ENCODE measurements at regions not wholly inside any gene's neighbourhood (a gene's known extent, or its start where the extent isn't known, plus 50 kb on each side); places are given as distances from the start of the nearest gene placed in this dataset.

DNA sequence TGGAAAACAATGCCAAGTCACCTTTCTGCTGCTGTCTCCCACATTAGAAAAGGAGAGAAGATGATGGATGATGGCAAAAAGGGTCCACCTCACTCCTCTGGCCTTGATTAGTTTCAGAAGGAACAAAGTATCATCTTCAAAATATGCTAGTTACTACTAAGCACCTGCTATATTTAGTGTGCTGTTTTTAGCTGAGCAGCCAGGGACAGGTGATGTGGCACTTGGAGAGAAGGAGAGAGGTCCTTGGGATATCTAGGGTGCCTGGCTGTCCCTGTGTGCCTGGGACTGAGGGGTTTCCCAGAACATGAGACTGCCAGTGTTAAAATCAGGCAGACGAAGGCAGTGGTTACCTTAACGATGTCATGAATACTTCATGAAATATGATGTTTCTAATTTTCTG is 235.5 kb upstream of the NT5C1B start:
- no peak for DNase-seq
- Histone ChIP-seq H3K4me3 (no peak overlapping the region), H3K27ac (peak overlapping the region in 1 of 3 donors; percentile 45), H3K36me3 (no peaks in the 10 kb centered on the region), H3K27me3 (no peaks in the 10 kb centered on the region), H3K9me3 (no peaks in the 10 kb centered on the region), H3K4me1 (peaks cover 0 to 35% (median 9%) of the 10 kb centered on the region in 4 donors)
- TF ChIP-seq, protein P1, sequence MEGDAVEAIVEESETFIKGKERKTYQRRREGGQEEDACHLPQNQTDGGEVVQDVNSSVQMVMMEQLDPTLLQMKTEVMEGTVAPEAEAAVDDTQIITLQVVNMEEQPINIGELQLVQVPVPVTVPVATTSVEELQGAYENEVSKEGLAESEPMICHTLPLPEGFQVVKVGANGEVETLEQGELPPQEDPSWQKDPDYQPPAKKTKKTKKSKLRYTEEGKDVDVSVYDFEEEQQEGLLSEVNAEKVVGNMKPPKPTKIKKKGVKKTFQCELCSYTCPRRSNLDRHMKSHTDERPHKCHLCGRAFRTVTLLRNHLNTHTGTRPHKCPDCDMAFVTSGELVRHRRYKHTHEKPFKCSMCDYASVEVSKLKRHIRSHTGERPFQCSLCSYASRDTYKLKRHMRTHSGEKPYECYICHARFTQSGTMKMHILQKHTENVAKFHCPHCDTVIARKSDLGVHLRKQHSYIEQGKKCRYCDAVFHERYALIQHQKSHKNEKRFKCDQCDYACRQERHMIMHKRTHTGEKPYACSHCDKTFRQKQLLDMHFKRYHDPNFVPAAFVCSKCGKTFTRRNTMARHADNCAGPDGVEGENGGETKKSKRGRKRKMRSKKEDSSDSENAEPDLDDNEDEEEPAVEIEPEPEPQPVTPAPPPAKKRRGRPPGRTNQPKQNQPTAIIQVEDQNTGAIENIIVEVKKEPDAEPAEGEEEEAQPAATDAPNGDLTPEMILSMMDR (IDR thresholded peaks at IDR 0.05), result no peak
- no peak for TF ChIP-seq POLR2A (IDR thresholded peaks at IDR 0.05)
- no peak for ATAC-seq
- intact Hi-C loops (cut with DNase I), result no loop called here
- 90% methylated on average over 2 of the region's 2 CpGs for WGBS (ENCODE audit: insufficient coverage, low coverage, low lambda C conversion rate, missing lambda C conversion rate)

DNA sequence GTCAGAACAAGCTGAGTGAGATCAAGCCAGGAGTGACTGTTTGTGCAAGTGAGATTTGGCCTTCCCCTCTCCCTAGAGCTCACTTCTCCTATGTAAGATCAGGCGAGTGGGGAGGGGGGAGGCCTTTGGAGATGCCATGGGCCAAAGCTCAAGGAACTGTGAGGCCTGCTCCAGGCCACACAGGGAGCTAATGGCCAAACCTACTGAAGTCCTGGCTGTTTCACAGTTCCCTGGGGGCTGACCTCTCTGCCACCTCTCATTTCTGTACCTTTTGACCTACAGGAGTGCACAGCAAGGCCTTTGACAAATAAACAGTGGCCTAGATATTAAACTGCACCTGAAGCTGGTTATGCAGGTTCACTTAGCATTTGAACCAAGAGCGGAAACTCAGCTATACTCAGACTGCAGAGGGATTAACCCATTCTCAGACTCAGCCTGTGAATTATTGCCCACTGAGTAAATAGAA is 235.0 kb upstream of the NT5C1B start:
- peak; percentile 31 to 84 (median 72) for DNase-seq
- WGBS (ENCODE audit: insufficient coverage, low coverage, low lambda C conversion rate, missing lambda C conversion rate), result 4% methylated on average over 2 of the region's 2 CpGs
- no peaks in the 10 kb centered on the region for H3K9me3 ChIP-seq
- H3K36me3 ChIP-seq, result no peaks in the 10 kb centered on the region
- intact Hi-C loops (cut with DNase I), result no loop called here
- H3K27me3 ChIP-seq, result no peaks in the 10 kb centered on the region
- peak overlapping the region in 1 of 3 donors; percentile 45 for H3K27ac ChIP-seq
- H3K4me3 ChIP-seq, result no peak overlapping the region
- no peak for TF ChIP-seq POLR2A (IDR thresholded peaks at IDR 0.05)
- TF ChIP-seq, protein P1 (IDR thresholded peaks at IDR 0.05), result peak in 1 of 4 donors; percentile 6
- ATAC-seq, result peak; percentile 93 to 99 (median 97)
- peaks cover 0 to 29% (median 9%) of the 10 kb centered on the region in 4 donors for H3K4me1 ChIP-seq

DNA sequence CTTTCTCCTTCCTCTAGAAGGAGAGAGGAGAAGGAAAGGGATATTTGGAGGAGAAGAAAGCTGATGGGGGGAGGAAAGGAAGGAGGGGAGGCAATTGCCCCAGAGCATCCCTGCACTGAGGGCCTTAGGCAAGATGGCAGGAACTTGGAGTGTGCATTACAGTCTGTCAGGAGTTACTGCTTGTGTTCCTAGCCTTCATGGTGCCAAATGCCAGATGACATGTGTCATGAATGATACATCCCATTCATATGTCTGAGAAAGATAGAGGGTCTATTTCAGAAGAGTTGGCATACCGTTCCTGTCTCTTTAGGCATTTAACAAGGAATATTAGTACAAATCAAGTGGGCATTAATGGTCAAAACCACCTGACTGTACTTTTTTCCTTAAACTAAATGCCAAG is 232.1 kb upstream of the NT5C1B start:
- no CpG with 5 or more reads among the region's 1 CpG for WGBS (ENCODE audit: insufficient coverage, low coverage, low lambda C conversion rate, missing lambda C conversion rate)

DNA sequence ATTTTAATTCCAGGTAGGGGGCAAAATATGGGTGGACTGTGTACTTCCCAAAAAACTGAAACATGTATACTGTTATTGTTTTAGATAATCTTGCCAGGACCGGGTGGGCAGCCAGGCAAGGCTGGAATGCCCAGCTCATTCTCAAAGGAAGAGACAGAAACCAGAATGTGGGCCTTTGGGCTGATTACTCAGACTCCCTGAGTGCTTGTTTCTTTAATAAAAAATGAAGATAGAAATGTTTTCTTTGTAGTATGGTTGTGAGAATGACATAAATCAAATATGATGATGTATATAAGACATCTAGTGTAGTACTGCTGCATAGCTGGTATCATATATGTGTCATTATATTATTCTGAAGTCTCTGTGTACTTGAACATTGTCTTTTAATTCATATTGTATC is 231.6 kb upstream of the NT5C1B start:
- H3K27me3 ChIP-seq, result no peaks in the 10 kb centered on the region
- H3K27ac ChIP-seq, result no peak overlapping the region
- TF ChIP-seq, protein P1 (IDR thresholded peaks at IDR 0.05), result no peak
- no peak for TF ChIP-seq POLR2A (IDR thresholded peaks at IDR 0.05)
- intact Hi-C loops (cut with DNase I), result no loop called here
- ATAC-seq (no peak), DNase-seq (no peak)
- no peak overlapping the region for H3K4me3 ChIP-seq
- WGBS (ENCODE audit: insufficient coverage, low coverage, low lambda C conversion rate, missing lambda C conversion rate), result 42% methylated on average over 1 of the region's 1 CpG
- H3K4me1 ChIP-seq, result peaks cover 0 to 25% (median 9%) of the 10 kb centered on the region in 4 donors
- no peaks in the 10 kb centered on the region for H3K36me3 ChIP-seq
- no peaks in the 10 kb centered on the region for H3K9me3 ChIP-seq

More for the DNA sequence above, 232.1 kb upstream of the NT5C1B start:
- TF ChIP-seq, protein P1 (IDR thresholded peaks at IDR 0.05), result no peak
- no peak for TF ChIP-seq POLR2A (IDR thresholded peaks at IDR 0.05)
- Histone ChIP-seq H3K4me3 (no peak overlapping the region), H3K27ac (no peak overlapping the region), H3K9me3 (no peaks in the 10 kb centered on the region), H3K36me3 (no peaks in the 10 kb centered on the region), H3K27me3 (no peaks in the 10 kb centered on the region), H3K4me1 (peaks cover 0 to 25% (median 9%) of the 10 kb centered on the region in 4 donors)
- intact Hi-C loops (cut with DNase I), result no loop called here
- no peak for DNase-seq
- no peak for ATAC-seq

DNA sequence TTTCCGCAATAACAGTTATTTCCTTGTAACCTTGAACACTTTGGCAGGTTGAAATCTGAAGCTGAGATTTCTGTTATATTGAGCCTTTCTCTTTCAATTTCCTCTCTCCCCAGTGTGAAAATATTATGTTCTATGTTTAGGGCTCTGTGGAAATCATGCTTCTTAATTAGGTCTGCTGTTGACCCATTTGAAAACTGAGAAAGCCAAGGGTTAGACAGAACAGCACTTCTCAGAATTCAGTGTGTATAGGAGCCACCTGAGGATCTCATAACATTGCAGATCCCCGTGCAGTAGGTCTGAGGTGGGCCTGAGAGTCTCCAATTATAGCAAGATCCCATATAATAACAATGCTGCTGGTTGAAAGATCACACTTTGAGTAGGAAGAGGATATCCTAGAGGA is 230.2 kb upstream of the NT5C1B start:
- H3K9me3 ChIP-seq, result no peaks in the 10 kb centered on the region
- no peak overlapping the region for H3K4me3 ChIP-seq
- ATAC-seq (no peak), DNase-seq (no peak)
- H3K27me3 ChIP-seq, result no peaks in the 10 kb centered on the region
- no peak for TF ChIP-seq POLR2A (IDR thresholded peaks at IDR 0.05)
- TF ChIP-seq, protein P1 (IDR thresholded peaks at IDR 0.05), result no peak
- 83% methylated on average over 2 of the region's 2 CpGs for WGBS (ENCODE audit: insufficient coverage, low coverage, low lambda C conversion rate, missing lambda C conversion rate)
- peaks cover 0 to 13% (median 3%) of the 10 kb centered on the region in 4 donors for H3K4me1 ChIP-seq
- H3K27ac ChIP-seq, result no peak overlapping the region
- intact Hi-C loops (cut with DNase I), result no loop called here
- no peaks in the 10 kb centered on the region for H3K36me3 ChIP-seq
